ENCODE measurements at regions not wholly inside any gene's neighbourhood (a gene's known extent, or its start where the extent isn't known, plus 50 kb on each side); places are given as distances from the start of the nearest gene placed in this dataset.
"Not testable (repeated sequence)": the region's sequence is repeated elsewhere in the genome, so short reads cannot be mapped to it uniquely, and the experiment has no call there.

DNA sequence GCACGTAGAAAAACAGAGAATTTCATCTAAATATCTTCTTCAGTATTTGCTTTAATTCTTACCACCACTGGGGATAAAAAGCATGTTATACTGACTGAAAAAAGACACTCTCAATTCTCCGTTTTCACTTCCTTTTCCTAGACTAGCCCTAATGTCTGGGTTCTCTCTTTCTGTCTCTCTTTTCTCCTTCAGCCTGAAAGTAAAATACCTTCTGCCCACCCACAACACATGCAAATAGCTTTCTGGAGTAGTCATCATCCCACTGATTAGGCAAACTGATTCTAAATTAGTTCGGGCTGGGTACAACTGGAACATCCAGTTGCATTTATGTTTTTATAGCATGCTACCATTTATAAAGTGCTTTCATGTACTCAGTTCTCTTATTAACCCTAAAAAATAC is 142.4 kb upstream of the ANKRD50 start:
- Histone ChIP-seq H3K4me3 (no peak overlapping the region), H3K27ac (no peak overlapping the region)
- no peak for DNase-seq (ENCODE audit: low spot score)
- TF ChIP-seq, protein P1, sequence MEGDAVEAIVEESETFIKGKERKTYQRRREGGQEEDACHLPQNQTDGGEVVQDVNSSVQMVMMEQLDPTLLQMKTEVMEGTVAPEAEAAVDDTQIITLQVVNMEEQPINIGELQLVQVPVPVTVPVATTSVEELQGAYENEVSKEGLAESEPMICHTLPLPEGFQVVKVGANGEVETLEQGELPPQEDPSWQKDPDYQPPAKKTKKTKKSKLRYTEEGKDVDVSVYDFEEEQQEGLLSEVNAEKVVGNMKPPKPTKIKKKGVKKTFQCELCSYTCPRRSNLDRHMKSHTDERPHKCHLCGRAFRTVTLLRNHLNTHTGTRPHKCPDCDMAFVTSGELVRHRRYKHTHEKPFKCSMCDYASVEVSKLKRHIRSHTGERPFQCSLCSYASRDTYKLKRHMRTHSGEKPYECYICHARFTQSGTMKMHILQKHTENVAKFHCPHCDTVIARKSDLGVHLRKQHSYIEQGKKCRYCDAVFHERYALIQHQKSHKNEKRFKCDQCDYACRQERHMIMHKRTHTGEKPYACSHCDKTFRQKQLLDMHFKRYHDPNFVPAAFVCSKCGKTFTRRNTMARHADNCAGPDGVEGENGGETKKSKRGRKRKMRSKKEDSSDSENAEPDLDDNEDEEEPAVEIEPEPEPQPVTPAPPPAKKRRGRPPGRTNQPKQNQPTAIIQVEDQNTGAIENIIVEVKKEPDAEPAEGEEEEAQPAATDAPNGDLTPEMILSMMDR (IDR thresholded peaks at IDR 0.05) = no peak

DNA sequence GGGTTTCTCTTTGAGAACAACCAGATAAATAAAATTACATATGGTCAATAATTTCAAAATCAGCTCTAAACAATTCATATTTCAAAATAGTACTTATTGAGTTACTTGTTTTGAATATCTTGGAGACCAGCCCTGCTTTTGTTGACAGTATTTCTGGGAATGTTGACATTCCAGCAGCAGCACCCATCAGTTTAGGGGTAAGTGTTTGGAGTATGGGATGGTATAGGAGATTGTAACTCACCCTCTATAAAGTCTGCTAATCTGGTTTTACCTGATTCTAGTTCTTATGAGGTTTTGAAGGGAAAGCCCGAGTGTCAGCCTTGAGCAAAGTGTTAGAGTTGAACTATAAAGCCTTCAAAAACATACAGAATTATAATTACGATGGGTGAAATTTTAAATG is 139.2 kb upstream of the ANKRD50 start:
- DNase-seq (ENCODE audit: low spot score) = no peak
- H3K4me3 ChIP-seq = no peak overlapping the region
- TF ChIP-seq, protein P1 (IDR thresholded peaks at IDR 0.05) = no peak

DNA sequence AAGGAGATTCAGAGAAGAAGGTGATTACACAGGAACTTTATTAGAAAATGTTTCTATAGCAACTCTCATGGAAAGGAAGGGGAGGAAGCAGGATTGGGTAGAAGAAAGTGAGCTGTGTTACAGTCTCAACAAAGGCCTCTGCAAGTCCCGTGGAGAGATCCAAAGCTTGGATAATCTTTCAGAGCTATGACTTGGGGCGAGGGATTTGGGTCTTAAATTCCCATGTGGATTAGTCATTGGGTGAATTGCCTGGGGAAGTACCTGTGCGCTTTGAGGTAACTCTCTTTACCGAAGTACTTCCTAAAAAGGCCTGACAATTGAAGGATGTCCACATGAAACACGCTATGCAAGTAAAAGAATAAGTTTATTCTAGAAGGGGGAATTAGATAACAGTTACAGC is 133.8 kb upstream of the ANKRD50 start:
- DNase-seq (ENCODE audit: low spot score) = no peak
- no peak overlapping the region for H3K27ac ChIP-seq
- H3K4me3 ChIP-seq = no peak overlapping the region
- TF ChIP-seq, protein P1 (IDR thresholded peaks at IDR 0.05) = no peak

More for the DNA sequence above, 139.2 kb upstream of the ANKRD50 start:
- H3K27ac ChIP-seq = no peak overlapping the region

DNA sequence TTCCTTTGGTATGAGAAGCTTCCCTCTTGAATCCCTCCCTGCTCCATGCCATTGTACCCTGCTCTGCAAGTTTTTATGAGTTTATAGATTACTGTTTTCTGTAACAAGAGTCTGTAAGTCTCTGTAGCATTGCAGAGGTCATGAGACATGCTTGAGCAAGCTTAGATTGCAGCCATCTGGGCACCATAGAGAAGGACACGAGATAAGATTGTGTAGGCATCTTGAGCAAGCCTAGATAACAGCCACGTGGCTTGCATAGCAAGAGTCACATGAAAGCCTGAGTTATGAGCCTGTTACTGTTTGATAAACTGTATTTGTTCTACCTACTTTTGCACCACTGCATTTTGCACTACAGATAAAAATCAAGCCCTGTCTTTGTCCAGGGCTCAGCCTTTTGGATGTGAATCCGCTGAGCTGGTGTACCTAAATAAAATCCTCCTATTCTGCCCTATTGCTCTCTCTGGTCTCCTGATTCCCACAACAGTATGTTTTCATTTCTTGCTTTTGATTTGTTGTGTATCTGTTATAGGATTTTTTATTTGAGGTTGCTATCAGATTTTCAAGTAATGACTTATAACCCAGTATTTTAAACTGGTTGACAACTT is 127.4 kb upstream of the ANKRD50 start:
- no peak overlapping the region for H3K4me3 ChIP-seq
- no peak for DNase-seq (ENCODE audit: low spot score)
- TF ChIP-seq, protein P1 (IDR thresholded peaks at IDR 0.05) = no peak
- H3K27ac ChIP-seq = no peak overlapping the region

DNA sequence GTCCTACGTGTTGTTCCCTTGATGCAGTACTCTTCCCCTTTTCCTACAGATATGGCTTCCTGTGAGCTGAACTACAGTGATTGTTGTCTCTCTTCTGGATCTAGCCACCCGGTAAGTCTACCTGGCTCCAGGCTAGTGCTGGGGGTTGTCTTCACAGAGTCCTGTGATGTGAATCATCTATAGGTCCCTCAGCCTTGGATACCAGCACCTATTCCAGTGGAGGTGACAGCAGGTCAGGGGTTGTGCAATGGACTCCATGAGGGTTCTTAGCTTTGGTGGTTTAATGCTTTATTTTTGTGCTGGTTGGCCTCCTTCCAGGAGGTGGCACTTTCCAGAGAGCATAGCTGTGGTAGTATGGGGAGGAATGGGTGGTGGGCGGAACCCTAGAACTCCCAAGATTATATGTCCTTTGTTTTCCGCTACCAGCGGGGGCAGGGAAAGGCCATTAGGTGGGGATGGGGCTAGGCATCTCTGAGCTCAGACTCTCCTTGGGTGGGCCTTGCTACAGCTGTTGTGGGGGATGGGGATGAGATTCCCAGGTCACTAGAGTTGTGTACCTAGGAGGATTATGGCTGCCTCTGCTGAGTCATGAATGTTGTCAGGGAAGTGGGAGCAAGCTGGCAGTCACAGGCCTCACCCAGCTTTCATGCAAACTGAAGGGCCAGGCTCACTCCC is 121.4 kb upstream of the ANKRD50 start:
- Histone ChIP-seq H3K4me3 (no peak overlapping the region), H3K27ac (no peak overlapping the region)
- no peak for DNase-seq (ENCODE audit: low spot score)
- TF ChIP-seq, protein P1 (IDR thresholded peaks at IDR 0.05) = no peak

DNA sequence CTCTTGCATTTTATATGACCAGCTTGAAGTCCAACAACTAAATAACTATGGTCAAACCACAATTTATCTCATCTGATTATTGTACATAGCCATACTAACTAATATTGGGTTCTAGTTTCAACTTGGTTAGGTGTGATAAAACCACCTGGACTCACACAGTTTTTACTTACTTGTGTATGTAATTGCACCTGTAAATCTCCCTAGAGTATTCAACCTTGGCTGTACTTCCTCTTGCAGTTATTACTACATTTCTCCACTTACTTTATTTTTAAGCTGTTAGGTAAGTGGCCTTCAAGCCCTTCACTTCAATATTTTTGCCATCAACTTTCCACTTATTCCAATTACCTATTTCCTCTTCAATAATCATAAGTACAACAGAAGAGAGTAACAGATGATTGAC is 115.8 kb upstream of the ANKRD50 start:
- no peak for DNase-seq (ENCODE audit: low spot score)
- H3K27ac ChIP-seq = no peak overlapping the region
- TF ChIP-seq, protein P1 (IDR thresholded peaks at IDR 0.05) = no peak
- no peak overlapping the region for H3K4me3 ChIP-seq

DNA sequence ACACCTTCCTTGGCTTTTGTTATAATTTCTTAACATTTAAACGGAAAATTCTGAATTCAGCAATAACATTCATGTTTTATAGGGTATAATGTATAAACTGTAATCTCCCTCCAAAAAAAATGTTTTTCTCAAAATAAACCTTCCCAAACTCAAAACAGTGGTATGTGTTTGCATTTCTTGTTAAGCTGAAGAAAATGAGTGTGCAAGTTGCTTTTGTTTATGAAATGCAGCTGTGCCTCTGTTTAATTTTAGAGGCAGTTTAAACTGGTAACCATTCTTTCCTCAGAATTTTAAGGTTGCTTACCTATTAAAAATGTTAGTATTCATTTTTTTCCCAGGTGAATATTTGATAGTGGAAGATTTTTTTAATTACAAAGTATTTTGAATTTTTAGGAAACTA is 105.0 kb upstream of the ANKRD50 start:
- no peak for DNase-seq (ENCODE audit: low spot score)
- H3K4me3 ChIP-seq = no peak overlapping the region
- TF ChIP-seq, protein P1 (IDR thresholded peaks at IDR 0.05) = no peak
- no peak overlapping the region for H3K27ac ChIP-seq

DNA sequence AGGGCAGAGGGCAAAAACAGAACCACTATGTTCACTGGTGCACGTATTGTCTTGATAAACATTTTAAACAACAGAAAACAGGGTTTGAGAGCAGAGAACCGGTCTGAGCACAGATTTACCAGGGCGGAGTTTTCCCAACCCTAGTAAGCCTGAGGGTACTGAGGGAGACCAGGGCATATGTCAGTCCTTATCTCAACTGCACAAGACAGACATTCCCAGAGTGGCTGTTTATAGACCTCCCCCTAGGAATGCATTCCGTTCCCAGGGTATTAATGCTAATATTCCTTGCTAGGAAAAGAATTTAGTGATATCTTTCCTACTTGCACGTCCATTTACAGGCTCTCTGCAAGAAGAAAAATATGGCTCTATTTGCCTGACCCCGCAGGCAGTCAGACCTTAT is 99.7 kb upstream of the ANKRD50 start:
- not testable (repeated sequence) for H3K4me3 ChIP-seq; DNase-seq (ENCODE audit: low spot score); H3K27ac ChIP-seq
